ENCODE measurements at regions not wholly inside any gene's neighbourhood (a gene's known extent, or its start where the extent isn't known, plus 50 kb on each side); places are given as distances from the start of the nearest gene placed in this dataset.
"Not testable (repeated sequence)": the region's sequence is repeated elsewhere in the genome, so short reads cannot be mapped to it uniquely, and the experiment has no call there.

- FAIRE-seq, result no peak
Observed at GRCh38 chr5:89711526-89711925, 698.0 kb downstream of the CETN3 start.

GRCh38 chr5:89710006-89710405, 699.5 kb downstream of the CETN3 start:
- FAIRE-seq, result no peak

GRCh38 chr5:89707891-89708290, 701.7 kb downstream of the CETN3 start:
- FAIRE-seq, result no peak

- no peak for FAIRE-seq
Observed at GRCh38 chr5:89706731-89707130, 702.8 kb downstream of the CETN3 start.

- FAIRE-seq, result no peak
Observed at GRCh38 chr5:89703817-89704216, 705.7 kb downstream of the CETN3 start.

GRCh38 chr5:89698028-89698427, 711.5 kb downstream of the CETN3 start:
- FAIRE-seq, result no peak

GRCh38 chr5:89697581-89697980, 712.0 kb downstream of the CETN3 start:
- no peak for FAIRE-seq

- no peak for FAIRE-seq
Observed at GRCh38 chr5:89695371-89695770, 714.2 kb downstream of the CETN3 start.

- no peak for FAIRE-seq
Observed at GRCh38 chr5:89694026-89694550, 715.5 kb downstream of the CETN3 start.

- no peak for FAIRE-seq
Observed at GRCh38 chr5:89690331-89690730, 719.2 kb downstream of the CETN3 start.

- FAIRE-seq, result no peak
Observed at GRCh38 chr5:89686081-89686765, 723.3 kb downstream of the CETN3 start.

- no peak for FAIRE-seq
Observed at GRCh38 chr5:89676634-89677033, 732.9 kb downstream of the CETN3 start.

- FAIRE-seq, result no peak
Observed at GRCh38 chr5:89673019-89673418, 736.5 kb downstream of the CETN3 start.

GRCh38 chr5:89668821-89669220, 740.7 kb downstream of the CETN3 start:
- no peak for FAIRE-seq

- FAIRE-seq, result no peak
Observed at GRCh38 chr5:89662499-89662898, 747.1 kb downstream of the CETN3 start.

GRCh38 chr5:89638871-89639270, 755.9 kb upstream of the MEF2C start:
- no peak for FAIRE-seq

- not testable (repeated sequence) for FAIRE-seq
Observed at GRCh38 chr5:89634176-89634575, 751.2 kb upstream of the MEF2C start.

- not testable (repeated sequence) for FAIRE-seq
Observed at GRCh38 chr5:89630064-89630463, 747.1 kb upstream of the MEF2C start.

- peak; percentile 9 for FAIRE-seq
Observed at GRCh38 chr5:89628876-89629635, 746.1 kb upstream of the MEF2C start.

GRCh38 chr5:89615839-89616518, 733.0 kb upstream of the MEF2C start:
- no peak for FAIRE-seq

GRCh38 chr5:89613222-89613956, 730.4 kb upstream of the MEF2C start:
- no peak for FAIRE-seq

GRCh38 chr5:89606939-89607534, 724.1 kb upstream of the MEF2C start:
- no peak for FAIRE-seq

GRCh38 chr5:89604342-89604741, 721.4 kb upstream of the MEF2C start:
- FAIRE-seq, result no peak
